ENCODE measurements at regions not wholly inside any gene's neighbourhood (a gene's known extent, or its start where the extent isn't known, plus 50 kb on each side); places are given as distances from the start of the nearest gene placed in this dataset.

GRCh38 chr22:22076361-22076760 is 93.8 kb upstream of the TOP3B start:
- TF ChIP-seq POLR2A (IDR thresholded peaks at IDR 0.05) = no peak
- no peak for TF ChIP-seq CTCF (IDR thresholded peaks at IDR 0.05)
